ENCODE measurements at regions not wholly inside any gene's neighbourhood (a gene's known extent, or its start where the extent isn't known, plus 50 kb on each side); places are given as distances from the start of the nearest gene placed in this dataset.

DNA sequence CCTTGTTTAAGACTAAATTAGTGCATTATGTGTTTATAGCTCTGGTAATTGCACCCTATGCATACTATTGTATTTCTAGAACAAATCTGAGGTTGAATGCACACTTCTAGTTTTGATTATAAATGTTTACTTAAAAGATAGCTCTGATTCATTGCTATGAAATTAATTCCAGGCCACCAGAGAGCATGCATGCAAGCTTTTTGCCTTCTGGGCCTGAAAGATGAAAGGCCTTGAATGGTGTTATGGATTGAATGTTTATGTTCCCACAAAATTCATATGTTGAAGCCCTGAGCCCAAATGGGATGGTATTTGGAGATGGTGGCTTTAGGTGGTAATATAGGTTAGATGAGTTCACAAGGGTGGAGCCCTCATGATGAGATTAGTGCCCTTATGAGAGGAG lies 695.0 kb upstream of the MAP3K7 start:
- no peak for DNase-seq (ENCODE audit: low spot score in 2 of 2, unreplicated experiment in 2 of 2)
- peaks cover 4% of the 10 kb centered on the region for H3K36me3 Mint-ChIP-seq
- no peak overlapping the region for H3K27ac Mint-ChIP-seq
- no peaks in the 10 kb centered on the region for H3K27me3 Mint-ChIP-seq (ENCODE audit: low read depth)
- H3K4me3 Mint-ChIP-seq, result no peak overlapping the region
- peaks cover 22% of the 10 kb centered on the region for H3K4me1 Mint-ChIP-seq
- peaks cover 11% of the 10 kb centered on the region for H3K9me3 Mint-ChIP-seq
- TF ChIP-seq, protein P1, sequence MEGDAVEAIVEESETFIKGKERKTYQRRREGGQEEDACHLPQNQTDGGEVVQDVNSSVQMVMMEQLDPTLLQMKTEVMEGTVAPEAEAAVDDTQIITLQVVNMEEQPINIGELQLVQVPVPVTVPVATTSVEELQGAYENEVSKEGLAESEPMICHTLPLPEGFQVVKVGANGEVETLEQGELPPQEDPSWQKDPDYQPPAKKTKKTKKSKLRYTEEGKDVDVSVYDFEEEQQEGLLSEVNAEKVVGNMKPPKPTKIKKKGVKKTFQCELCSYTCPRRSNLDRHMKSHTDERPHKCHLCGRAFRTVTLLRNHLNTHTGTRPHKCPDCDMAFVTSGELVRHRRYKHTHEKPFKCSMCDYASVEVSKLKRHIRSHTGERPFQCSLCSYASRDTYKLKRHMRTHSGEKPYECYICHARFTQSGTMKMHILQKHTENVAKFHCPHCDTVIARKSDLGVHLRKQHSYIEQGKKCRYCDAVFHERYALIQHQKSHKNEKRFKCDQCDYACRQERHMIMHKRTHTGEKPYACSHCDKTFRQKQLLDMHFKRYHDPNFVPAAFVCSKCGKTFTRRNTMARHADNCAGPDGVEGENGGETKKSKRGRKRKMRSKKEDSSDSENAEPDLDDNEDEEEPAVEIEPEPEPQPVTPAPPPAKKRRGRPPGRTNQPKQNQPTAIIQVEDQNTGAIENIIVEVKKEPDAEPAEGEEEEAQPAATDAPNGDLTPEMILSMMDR (IDR thresholded peaks at IDR 0.05; ENCODE audit: unreplicated experiment), result no peak

DNA sequence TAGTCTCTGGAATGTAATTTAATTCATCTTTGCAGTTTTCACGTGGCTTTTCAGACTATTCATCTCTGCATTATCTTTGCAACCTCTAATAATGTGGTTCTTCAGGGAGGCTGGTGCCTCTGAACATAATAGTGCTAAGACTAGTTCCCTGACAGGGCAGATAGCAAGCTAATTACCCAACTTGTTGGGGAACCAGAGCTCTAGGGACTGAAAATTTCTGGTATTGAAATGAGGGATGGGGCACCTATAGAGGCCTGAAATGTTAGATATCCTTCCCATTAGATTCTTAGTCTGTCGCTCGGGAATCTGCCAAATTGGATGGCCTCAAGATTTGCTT lies 693.6 kb upstream of the MAP3K7 start:
- no peak for DNase-seq (ENCODE audit: low spot score in 2 of 2, unreplicated experiment in 2 of 2)
- Mint-ChIP-seq H3K4me1 (peaks cover 30% of the 10 kb centered on the region), H3K36me3 (peaks cover 4% of the 10 kb centered on the region), H3K27me3 (ENCODE audit: low read depth) (no peaks in the 10 kb centered on the region), H3K27ac (peak overlapping the region; percentile 91), H3K9me3 (peaks cover 11% of the 10 kb centered on the region), H3K4me3 (no peak overlapping the region)
- TF ChIP-seq, protein P1 (IDR thresholded peaks at IDR 0.05; ENCODE audit: unreplicated experiment), result no peak

DNA sequence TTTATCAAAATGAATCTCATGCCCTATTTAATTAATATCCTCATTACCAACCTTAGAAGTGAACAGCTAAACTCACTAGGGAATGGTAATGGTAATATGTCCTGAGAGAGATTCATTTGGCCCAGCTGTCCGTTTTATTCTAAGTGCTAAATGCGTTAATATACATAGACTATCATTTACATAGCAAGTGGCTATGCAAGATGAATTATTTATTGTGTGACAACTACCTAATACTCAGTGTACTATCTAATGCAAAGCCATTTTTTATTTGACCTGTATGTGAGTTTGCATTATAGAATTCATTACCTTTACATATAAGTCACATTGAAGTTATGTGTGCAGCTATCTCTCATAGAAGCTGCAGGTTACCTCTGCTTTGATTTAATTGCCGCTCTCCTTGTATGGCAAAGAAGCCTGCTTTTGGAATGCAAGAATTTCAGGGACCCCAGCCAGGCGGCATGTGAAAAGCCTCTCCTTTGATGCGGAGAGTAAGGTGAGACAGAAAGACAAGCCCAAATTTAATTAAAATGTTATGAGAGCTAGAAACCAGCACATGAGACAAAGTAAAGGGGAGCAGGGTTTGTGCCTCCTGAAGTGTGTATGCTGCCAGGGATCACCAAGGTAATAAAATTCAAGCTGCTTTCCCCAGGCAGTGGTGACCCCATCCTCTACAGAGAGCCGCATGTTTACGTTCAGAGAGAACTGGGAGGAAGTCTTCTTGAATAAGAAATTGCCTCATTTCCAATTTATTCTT lies 693.0 kb upstream of the MAP3K7 start:
- H3K4me1 Mint-ChIP-seq, result peaks cover 30% of the 10 kb centered on the region
- H3K36me3 Mint-ChIP-seq, result peaks cover 4% of the 10 kb centered on the region
- H3K27me3 Mint-ChIP-seq (ENCODE audit: low read depth), result no peaks in the 10 kb centered on the region
- no peak overlapping the region for H3K4me3 Mint-ChIP-seq
- DNase-seq (ENCODE audit: low spot score in 2 of 2, unreplicated experiment in 2 of 2), result no peak
- TF ChIP-seq, protein P1 (IDR thresholded peaks at IDR 0.05; ENCODE audit: unreplicated experiment), result no peak
- peak overlapping the region; percentile 91 for H3K27ac Mint-ChIP-seq
- H3K9me3 Mint-ChIP-seq, result peaks cover 11% of the 10 kb centered on the region

DNA sequence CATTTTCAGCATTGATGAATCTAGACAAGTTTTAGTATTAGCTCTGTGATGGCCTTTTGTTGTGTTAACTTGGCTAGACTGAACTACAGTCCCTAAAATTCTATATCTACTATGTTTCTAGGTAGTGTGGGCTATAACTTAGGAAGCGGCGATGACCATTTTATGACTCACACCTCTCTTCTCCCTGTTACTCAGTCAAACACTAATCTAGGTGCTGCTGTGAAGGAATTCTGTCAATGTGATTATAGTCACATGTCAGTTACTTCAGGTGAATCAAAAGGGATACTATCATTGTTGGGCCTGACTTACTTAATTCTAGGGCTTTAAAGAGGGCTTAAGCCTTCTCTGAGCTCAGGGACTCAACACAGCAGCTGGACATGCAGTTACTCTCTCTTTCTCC lies 691.5 kb upstream of the MAP3K7 start:
- Mint-ChIP-seq H3K27ac (no peak overlapping the region), H3K4me1 (peaks cover 30% of the 10 kb centered on the region), H3K36me3 (peaks cover 4% of the 10 kb centered on the region), H3K9me3 (peaks cover 11% of the 10 kb centered on the region), H3K27me3 (ENCODE audit: low read depth) (no peaks in the 10 kb centered on the region), H3K4me3 (no peak overlapping the region)
- DNase-seq (ENCODE audit: low spot score in 2 of 2, unreplicated experiment in 2 of 2), result no peak
- TF ChIP-seq, protein P1 (IDR thresholded peaks at IDR 0.05; ENCODE audit: unreplicated experiment), result no peak

DNA sequence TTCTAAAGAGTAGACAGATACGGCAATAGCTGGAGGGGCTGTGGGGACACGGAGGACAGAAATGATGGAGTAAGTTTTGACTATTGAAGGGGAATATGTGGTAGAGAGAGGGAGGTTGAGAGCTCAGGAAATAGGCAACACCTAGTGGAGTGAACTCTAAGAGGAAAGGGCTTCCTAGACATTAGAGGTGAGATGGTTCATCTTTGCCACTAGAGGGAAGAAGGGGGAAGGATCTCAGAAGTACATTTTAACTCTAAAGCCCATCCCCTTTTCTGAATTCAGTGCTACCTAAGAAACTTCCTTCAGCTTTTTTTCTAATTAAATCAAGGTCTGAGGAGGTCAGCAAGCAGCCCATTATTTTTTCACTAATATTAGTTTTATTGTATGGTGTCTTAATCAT lies 689.4 kb upstream of the MAP3K7 start:
- no peak for DNase-seq (ENCODE audit: low spot score in 2 of 2, unreplicated experiment in 2 of 2)
- Mint-ChIP-seq H3K36me3 (no peaks in the 10 kb centered on the region), H3K4me3 (no peak overlapping the region), H3K27ac (no peak overlapping the region), H3K4me1 (peaks cover 30% of the 10 kb centered on the region), H3K27me3 (ENCODE audit: low read depth) (no peaks in the 10 kb centered on the region), H3K9me3 (no peaks in the 10 kb centered on the region)
- TF ChIP-seq, protein P1 (IDR thresholded peaks at IDR 0.05; ENCODE audit: unreplicated experiment), result no peak
